ENCODE measurements at regions not wholly inside any gene's neighbourhood (a gene's known extent, or its start where the extent isn't known, plus 50 kb on each side); places are given as distances from the start of the nearest gene placed in this dataset.

DNA sequence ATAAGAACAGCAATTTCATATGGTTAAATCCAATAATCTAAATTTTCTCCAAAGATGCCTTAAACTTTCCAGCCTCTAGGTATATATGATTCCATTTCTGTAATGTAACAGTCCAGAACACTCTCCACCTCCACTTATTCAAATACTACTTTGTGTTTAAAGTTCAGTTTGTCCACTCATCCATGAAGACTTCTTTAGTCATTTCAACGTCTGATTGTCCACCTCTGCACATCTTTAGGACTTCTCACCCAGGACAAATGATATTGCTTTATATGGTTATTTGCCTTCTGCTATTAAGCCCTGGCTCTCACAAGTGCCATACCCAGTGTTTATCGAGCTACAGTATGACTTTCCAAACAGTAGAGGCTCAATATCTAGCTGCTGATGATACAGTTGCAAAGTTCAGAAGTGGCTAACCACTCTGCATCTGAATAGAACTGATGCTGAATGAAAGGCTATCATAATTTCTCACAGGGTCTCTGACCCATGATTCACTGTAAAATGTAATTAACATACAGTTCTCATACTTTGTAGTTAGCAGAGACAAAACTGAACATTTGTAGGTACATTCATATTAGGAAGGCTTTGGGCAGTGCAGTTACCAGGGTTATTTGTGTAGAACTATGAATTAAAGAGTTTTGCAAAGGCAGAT, 93.7 kb upstream of the MBNL1 start:
- Histone ChIP-seq H3K27ac (ENCODE audit: low read depth in 1 of 2, low read length in 2 of 2) (no peak overlapping the region), H3K9ac (ENCODE audit: low read depth in 1 of 2, low read length in 2 of 2) (no peak overlapping the region), H3K36me3 (ENCODE audit: control insufficient read depth in 4 of 4, insufficient read depth in 3 of 4, low read depth in 1 of 4, low read length in 3 of 4) (no peaks in the 10 kb centered on the region), H3K4me3 (ENCODE audit: low read depth in 1 of 3, low read length in 3 of 3) (no peak overlapping the region), H3K4me1 (ENCODE audit: control insufficient read depth in 4 of 4, insufficient read depth in 4 of 4, low read length in 3 of 4) (no peaks in the 10 kb centered on the region), H3K9me3 (ENCODE audit: control insufficient read depth in 4 of 4, low read length in 3 of 4) (no peaks in the 10 kb centered on the region), H3K27me3 (ENCODE audit: control insufficient read depth in 4 of 4, insufficient read depth in 4 of 4, low read length in 3 of 4) (no peaks in the 10 kb centered on the region)
- WGBS, result 77% methylated on average over 2 of the region's 2 CpGs
- TF ChIP-seq TAF1 (conservative IDR thresholded peaks at IDR 0.05) (no peak), FOXA2 (IDR thresholded peaks at IDR 0.05) (no peak), NR2F2 (IDR thresholded peaks at IDR 0.05) (no peak), GABPA (IDR thresholded peaks at IDR 0.05 in 1 of 2, conservative IDR thresholded peaks at IDR 0.05 in 1 of 2) (no peak), JUND (IDR thresholded peaks at IDR 0.05) (no peak), SP1 (IDR thresholded peaks at IDR 0.05) (no peak), ATF3 (IDR thresholded peaks at IDR 0.05) (no peak), RAD21 (IDR thresholded peaks at IDR 0.05) (no peak), YY1 (IDR thresholded peaks at IDR 0.05) (no peak), FOXA1 (IDR thresholded peaks at IDR 0.05) (no peak), EGR1 (IDR thresholded peaks at IDR 0.05; ENCODE audit: low read depth in 2 of 2) (no peak), HNF4A (conservative IDR thresholded peaks at IDR 0.05) (no peak), HNF4G (IDR thresholded peaks at IDR 0.05) (no peak), RXRA (IDR thresholded peaks at IDR 0.05) (no peak)
- TF ChIP-seq, protein P1, sequence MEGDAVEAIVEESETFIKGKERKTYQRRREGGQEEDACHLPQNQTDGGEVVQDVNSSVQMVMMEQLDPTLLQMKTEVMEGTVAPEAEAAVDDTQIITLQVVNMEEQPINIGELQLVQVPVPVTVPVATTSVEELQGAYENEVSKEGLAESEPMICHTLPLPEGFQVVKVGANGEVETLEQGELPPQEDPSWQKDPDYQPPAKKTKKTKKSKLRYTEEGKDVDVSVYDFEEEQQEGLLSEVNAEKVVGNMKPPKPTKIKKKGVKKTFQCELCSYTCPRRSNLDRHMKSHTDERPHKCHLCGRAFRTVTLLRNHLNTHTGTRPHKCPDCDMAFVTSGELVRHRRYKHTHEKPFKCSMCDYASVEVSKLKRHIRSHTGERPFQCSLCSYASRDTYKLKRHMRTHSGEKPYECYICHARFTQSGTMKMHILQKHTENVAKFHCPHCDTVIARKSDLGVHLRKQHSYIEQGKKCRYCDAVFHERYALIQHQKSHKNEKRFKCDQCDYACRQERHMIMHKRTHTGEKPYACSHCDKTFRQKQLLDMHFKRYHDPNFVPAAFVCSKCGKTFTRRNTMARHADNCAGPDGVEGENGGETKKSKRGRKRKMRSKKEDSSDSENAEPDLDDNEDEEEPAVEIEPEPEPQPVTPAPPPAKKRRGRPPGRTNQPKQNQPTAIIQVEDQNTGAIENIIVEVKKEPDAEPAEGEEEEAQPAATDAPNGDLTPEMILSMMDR (IDR thresholded peaks at IDR 0.05; ENCODE audit: low read depth, low read length, missing input control), result no peak
- TF ChIP-seq, protein P2, sequence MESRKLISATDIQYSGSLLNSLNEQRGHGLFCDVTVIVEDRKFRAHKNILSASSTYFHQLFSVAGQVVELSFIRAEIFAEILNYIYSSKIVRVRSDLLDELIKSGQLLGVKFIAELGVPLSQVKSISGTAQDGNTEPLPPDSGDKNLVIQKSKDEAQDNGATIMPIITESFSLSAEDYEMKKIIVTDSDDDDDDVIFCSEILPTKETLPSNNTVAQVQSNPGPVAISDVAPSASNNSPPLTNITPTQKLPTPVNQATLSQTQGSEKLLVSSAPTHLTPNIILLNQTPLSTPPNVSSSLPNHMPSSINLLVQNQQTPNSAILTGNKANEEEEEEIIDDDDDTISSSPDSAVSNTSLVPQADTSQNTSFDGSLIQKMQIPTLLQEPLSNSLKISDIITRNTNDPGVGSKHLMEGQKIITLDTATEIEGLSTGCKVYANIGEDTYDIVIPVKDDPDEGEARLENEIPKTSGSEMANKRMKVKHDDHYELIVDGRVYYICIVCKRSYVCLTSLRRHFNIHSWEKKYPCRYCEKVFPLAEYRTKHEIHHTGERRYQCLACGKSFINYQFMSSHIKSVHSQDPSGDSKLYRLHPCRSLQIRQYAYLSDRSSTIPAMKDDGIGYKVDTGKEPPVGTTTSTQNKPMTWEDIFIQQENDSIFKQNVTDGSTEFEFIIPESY (IDR thresholded peaks at IDR 0.05), result no peak
- TF ChIP-seq, protein P3, sequence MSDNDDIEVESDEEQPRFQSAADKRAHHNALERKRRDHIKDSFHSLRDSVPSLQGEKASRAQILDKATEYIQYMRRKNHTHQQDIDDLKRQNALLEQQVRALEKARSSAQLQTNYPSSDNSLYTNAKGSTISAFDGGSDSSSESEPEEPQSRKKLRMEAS (IDR thresholded peaks at IDR 0.05), result no peak
- TF ChIP-seq, protein P4, sequence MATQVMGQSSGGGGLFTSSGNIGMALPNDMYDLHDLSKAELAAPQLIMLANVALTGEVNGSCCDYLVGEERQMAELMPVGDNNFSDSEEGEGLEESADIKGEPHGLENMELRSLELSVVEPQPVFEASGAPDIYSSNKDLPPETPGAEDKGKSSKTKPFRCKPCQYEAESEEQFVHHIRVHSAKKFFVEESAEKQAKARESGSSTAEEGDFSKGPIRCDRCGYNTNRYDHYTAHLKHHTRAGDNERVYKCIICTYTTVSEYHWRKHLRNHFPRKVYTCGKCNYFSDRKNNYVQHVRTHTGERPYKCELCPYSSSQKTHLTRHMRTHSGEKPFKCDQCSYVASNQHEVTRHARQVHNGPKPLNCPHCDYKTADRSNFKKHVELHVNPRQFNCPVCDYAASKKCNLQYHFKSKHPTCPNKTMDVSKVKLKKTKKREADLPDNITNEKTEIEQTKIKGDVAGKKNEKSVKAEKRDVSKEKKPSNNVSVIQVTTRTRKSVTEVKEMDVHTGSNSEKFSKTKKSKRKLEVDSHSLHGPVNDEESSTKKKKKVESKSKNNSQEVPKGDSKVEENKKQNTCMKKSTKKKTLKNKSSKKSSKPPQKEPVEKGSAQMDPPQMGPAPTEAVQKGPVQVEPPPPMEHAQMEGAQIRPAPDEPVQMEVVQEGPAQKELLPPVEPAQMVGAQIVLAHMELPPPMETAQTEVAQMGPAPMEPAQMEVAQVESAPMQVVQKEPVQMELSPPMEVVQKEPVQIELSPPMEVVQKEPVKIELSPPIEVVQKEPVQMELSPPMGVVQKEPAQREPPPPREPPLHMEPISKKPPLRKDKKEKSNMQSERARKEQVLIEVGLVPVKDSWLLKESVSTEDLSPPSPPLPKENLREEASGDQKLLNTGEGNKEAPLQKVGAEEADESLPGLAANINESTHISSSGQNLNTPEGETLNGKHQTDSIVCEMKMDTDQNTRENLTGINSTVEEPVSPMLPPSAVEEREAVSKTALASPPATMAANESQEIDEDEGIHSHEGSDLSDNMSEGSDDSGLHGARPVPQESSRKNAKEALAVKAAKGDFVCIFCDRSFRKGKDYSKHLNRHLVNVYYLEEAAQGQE (IDR thresholded peaks at IDR 0.05), result no peak
- DNase-seq (ENCODE audit: low spot score), result no peak
